K562 (cell line): ENCODE measurements at regions not wholly inside any gene's neighbourhood (a gene's known extent, or its start where the extent isn't known, plus 50 kb on each side); places are given as distances from the start of the nearest gene placed in this dataset.
A peak's percentile ranks its signal among the peaks of the same experiment; 100 is the strongest.

ENCODE experiments used
- ATAC-seq: fragments of 200-7000 bp; cut with Tn5 transposase; 3 replicates; pipeline ENCODE4 v1.9.1; 2020; ENCODE audit warnings: moderate library complexity
- BruUV-seq: library from RNA; stranded (reverse); fragments of 400-500 nt; replicated peaks from 2 replicates; lab custom pipeline; 2021; lab: Mats Ljungman, UMichigan
- CTCF ChIA-PET: fragments of 300-600 bp; formaldehyde crosslinking; extraction: SDS; loops from one replicate; lab custom pipeline; 2021; ENCODE audit warnings: low intra/inter-chr PET ratio; lab: Yijun Ruan, JAX
- POLR2A ChIA-PET: fragments of 300-600, 350-650 bp; sonication (Branson Sonifier 250); formaldehyde crosslinking; extraction: SDS; loops from one replicate; lab custom pipeline; 2021; ENCODE audit warnings: antibody characterized with exemption, inconsistent platforms; lab: Yijun Ruan, JAX
- DNase-seq, 4 experiments: peaks; one replicate each; pipeline versions ENCODE4 v3.0.0 to v3.0.0-alpha.2; 2011 to 2018; ENCODE audit warnings: low spot score in 3 of 4, mixed read lengths in 3 of 4; ENCODE audit errors: extremely low read depth in 1 of 4
- FAIRE-seq: peaks from 2 replicates; lab custom pipeline; 2011; peaks lifted over from hg19 to GRCh38; lab: Jason Lieb, UNC
- H2AFZ ChIP-seq: 2 replicates; pipeline ENCODE4 v1.6.0; 2011; ENCODE audit warnings: low read depth, low read length, control low read depth, inconsistent platforms
- H3K27ac ChIP-seq: fragments of 200-600 bp; 3 replicates; pipeline ENCODE4 v1.8.0; 2011; ENCODE audit warnings: low read depth, mild to moderate bottlenecking, control low read depth, inconsistent platforms, low read length, moderate library complexity, mixed read lengths; ENCODE audit errors: extremely low read depth
- H3K27me3 ChIP-seq, 2 experiments: fragments of 300-600 bp in 1 of 2; 2 replicates in 1 of 2; 3 replicates in 1 of 2; pipeline versions ENCODE4 v1.6.0 to v1.8.0; 2011; ENCODE audit warnings: inconsistent platforms in 2 of 2, low read length in 2 of 2, mild to moderate bottlenecking in 1 of 2, mixed read lengths in 1 of 2, moderate library complexity in 1 of 2; ENCODE audit not compliant: control insufficient read depth in 2 of 2, insufficient read depth in 2 of 2
- H3K36me3 ChIP-seq: fragments of 300-600 bp; 3 replicates; pipeline ENCODE4 v1.8.0; 2011; ENCODE audit warnings: mild to moderate bottlenecking, low read length, inconsistent platforms; ENCODE audit not compliant: control insufficient read depth, insufficient read depth
- H3K4me1 ChIP-seq, 2 experiments: fragments of 200-600 bp in 1 of 2; replicated peaks in 1 of 2; 2 replicates in 1 of 2; 3 replicates in 1 of 2; pipeline versions ENCODE4 v1.5.1 to v1.8.0; 2011; ENCODE audit warnings: inconsistent platforms in 2 of 2, low read length in 2 of 2, mild to moderate bottlenecking in 1 of 2, mixed read lengths in 1 of 2, moderate library complexity in 1 of 2; ENCODE audit not compliant: control insufficient read depth in 2 of 2, insufficient read depth in 2 of 2
- H3K4me2 ChIP-seq: 2 replicates; pipeline ENCODE4 v1.6.1; 2011; ENCODE audit warnings: low read length, control low read depth, inconsistent platforms, mixed read lengths; ENCODE audit not compliant: insufficient read depth
- H3K4me3 ChIP-seq: fragments of 200-600 bp; sonication (generic), shearing (Covaris generic); 2 replicates; pipeline ENCODE4 v1.5.1; 2016; ENCODE audit warnings: control low read depth, inconsistent platforms
- H3K79me2 ChIP-seq: fragments of 200-600 bp; 3 replicates; pipeline ENCODE4 v1.8.0; 2011; ENCODE audit warnings: low read length, inconsistent platforms; ENCODE audit not compliant: control insufficient read depth, insufficient read depth
- H3K9ac ChIP-seq, 2 experiments: 2 replicates each; pipeline versions ENCODE4 v1.6.0 to v1.6.1; 2011; ENCODE audit warnings: low read depth in 2 of 2, low read length in 2 of 2, control low read depth in 1 of 2, inconsistent platforms in 1 of 2, mild to moderate bottlenecking in 1 of 2, mixed read lengths in 1 of 2; ENCODE audit not compliant: insufficient read depth in 1 of 2
- H3K9me1 ChIP-seq: one replicate; pipeline ENCODE4 v1.6.0; 2011; ENCODE audit warnings: inconsistent platforms, mild to moderate bottlenecking, low read length, moderate library complexity; ENCODE audit not compliant: control insufficient read depth, insufficient read depth
- H3K9me3 ChIP-seq: replicated peaks from 2 replicates; pipeline ENCODE4 v1.5.1; 2011; ENCODE audit warnings: low read depth, low read length, inconsistent platforms; ENCODE audit not compliant: control insufficient read depth, insufficient read depth
- H4K20me1 ChIP-seq: replicated peaks from 2 replicates; pipeline ENCODE4 v1.6.1; 2011; ENCODE audit warnings: low read length, inconsistent platforms, mixed read lengths; ENCODE audit not compliant: control insufficient read depth, insufficient read depth
- EP300 ChIP-seq: IDR thresholded peaks from 2 replicates; pipeline ENCODE4 v1.6.1; 2012; ENCODE audit warnings: low read length, improper control_type of control experiment
- HCFC1 ChIP-seq: IDR thresholded peaks from 2 replicates; pipeline ENCODE4 v1.6.1; 2012; ENCODE audit warnings: low read depth, low read length, improper control_type of control experiment
- MTA3 ChIP-seq: fragments of 450-650 bp; formaldehyde crosslinking; IDR thresholded peaks from 2 replicates; pipeline ENCODE4 v1.6.1; 2017; ENCODE audit warnings: mild to moderate bottlenecking, borderline replicate concordance
- NFE2 ChIP-seq: IDR thresholded peaks from 2 replicates; pipeline ENCODE4 v1.6.1; 2014; ENCODE audit warnings: antibody characterized with exemption, low read depth
- POLR2AphosphoS5 ChIP-seq: IDR thresholded peaks from 2 replicates; pipeline ENCODE4 v1.6.1; 2011; ENCODE audit warnings: mild to moderate bottlenecking, low read depth, low read length, moderate library complexity; ENCODE audit not compliant: control insufficient read depth, insufficient read depth
- RBBP5 ChIP-seq: fragments of 200-600 bp; sonication (generic); IDR thresholded peaks from 2 replicates; pipeline ENCODE4 v1.6.1; 2012; ENCODE audit warnings: borderline replicate concordance, mild to moderate bottlenecking, low read length, control low read depth, inconsistent platforms; ENCODE audit not compliant: insufficient read depth, poor library complexity, severe bottlenecking
- RHOXF2B ChIP-seq: fragments of 250-450 bp; sonication (Bioruptor Pico); conservative IDR thresholded peaks from 2 replicates; pipeline ENCODE4 v1.5.1; 2021
- RNF2 ChIP-seq: sonication (generic); IDR thresholded peaks from 2 replicates; pipeline ENCODE4 v1.6.1; 2016
- SMARCA4 ChIP-seq: fragments of 450-650 bp; IDR thresholded peaks from 2 replicates; pipeline ENCODE4 v1.6.1; 2016
- SOX6 ChIP-seq: fragments of 450-650 bp; IDR thresholded peaks from 2 replicates; pipeline ENCODE4 v1.6.1; 2014; ENCODE audit warnings: mild to moderate bottlenecking
- TOE1 ChIP-seq, 2 experiments: fragments of 450-650 bp in 1 of 2; sonication (generic) in 1 of 2; formaldehyde crosslinking in 1 of 2; IDR thresholded peaks; 2 replicates each; pipeline versions ENCODE4 v1.7.1 to v1.8.0; 2016 to 2022; ENCODE audit warnings: borderline replicate concordance in 2 of 2, mild to moderate bottlenecking in 2 of 2, antibody characterized with exemption in 1 of 2, inconsistent platforms in 1 of 2, low read depth in 1 of 2, missing genetic modification reagents in 1 of 2, moderate library complexity in 1 of 2
- ZNF24 ChIP-seq: fragments of 450-650 bp; IDR thresholded peaks from 2 replicates; pipeline ENCODE4 v1.6.1; 2016
- ZNF699 ChIP-seq: fragments of 250-450 bp; sonication (Bioruptor Pico); IDR thresholded peaks from 2 replicates; pipeline ENCODE4 v1.8.0; 2021; ENCODE audit warnings: mild to moderate bottlenecking, moderate library complexity; ENCODE audit not compliant: insufficient replicate concordance
- WGBS: fragments of 100-300 bp; shearing (Covaris generic); methylation state at CpG from one replicate; pipeline ENCODE4 v1.1.6; 2016; ENCODE audit warnings: low coverage, mixed read lengths; ENCODE audit not compliant: insufficient coverage; ENCODE audit errors: missing lambda C conversion rate; 5-methylcytosine and 5-hydroxymethylcytosine counted together
- in situ Hi-C: fragments of 300-500 bp; cut with MboI; formaldehyde crosslinking; loops from 4 replicates; pipeline ENCODE4 v1.15.0; 2018; ENCODE audit warnings: inconsistent platforms, mixed read lengths
- intact Hi-C: fragments of 100-400 bp; cut with micrococcal nuclease; formaldehyde crosslinking; loops from 2 replicates; pipeline ENCODE4 v1.14.2; 2022
- TF ChIP-seq, protein P1 (sequence below): sonication (generic); formaldehyde crosslinking; IDR thresholded peaks from 2 replicates; pipeline ENCODE4 v1.8.1; 2022; ENCODE audit warnings: missing genetic modification reagents
- TF ChIP-seq, protein P2 (sequence below): sonication (generic); formaldehyde crosslinking; IDR thresholded peaks from 2 replicates; pipeline ENCODE4 v1.8.0; 2023; ENCODE audit warnings: mild to moderate bottlenecking, missing genetic modification reagents

DNA sequence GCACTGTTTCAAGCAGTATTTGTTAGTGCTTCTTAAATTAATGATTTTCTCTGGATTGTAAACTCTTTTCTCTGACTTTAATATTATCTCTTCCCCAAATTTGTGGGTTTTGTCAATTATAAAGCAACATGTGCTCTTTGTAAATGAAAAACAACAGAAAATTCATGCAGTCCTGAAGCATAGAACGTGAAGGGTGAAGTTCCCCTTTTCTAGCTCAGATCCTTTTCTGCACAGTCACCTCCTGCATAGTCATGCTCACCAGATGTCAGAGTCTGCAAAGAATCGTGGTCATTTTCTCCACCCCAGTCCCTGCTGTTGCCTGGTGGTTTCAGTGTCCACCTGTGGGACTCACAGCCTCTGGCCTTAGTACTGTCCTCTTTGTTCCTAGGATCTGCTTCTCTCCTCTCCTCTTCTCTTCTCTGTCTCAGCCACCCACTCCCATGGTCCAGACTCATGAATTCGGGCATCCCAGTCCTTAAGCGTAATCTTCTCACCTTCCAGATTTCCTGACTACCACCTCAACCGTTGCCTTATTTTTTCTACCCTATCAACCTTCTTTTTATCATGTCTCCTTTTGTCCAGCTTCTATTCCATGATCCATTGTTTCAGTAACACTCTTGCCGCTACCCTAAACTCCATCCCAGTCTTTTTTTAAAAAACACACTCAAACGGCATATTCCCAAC is 229.1 kb downstream of the RTP5 start:
- H3K4me1 ChIP-seq, result peaks cover 5 to 27% of the 10 kb centered on the region in 2 experiments
- H2AFZ ChIP-seq, result peak overlapping the region; percentile 72
- H3K9ac ChIP-seq, result peak overlapping the region in 1 of 2 experiments; percentile 76; a peak in 2 of 4 replicates
- peaks cover 8% of the 10 kb centered on the region; the same call in 2 of the 3 replicates for H3K36me3 ChIP-seq
- in situ Hi-C loops, result no loop called here
- H4K20me1 ChIP-seq, result no peaks in the 10 kb centered on the region
- no TSS peak for BruUV-seq
- POLR2A ChIA-PET, result interaction anchor here (1.6 to 2.0 kb wide), 2 partner anchors 9 to 43 kb away, joined by 4 to 6 read pairs; no protein-coding TSS in a partner anchor
- H3K4me2 ChIP-seq, result peak overlapping the region; percentile 67
- no peaks in the 10 kb centered on the region for H3K27me3 ChIP-seq
- H3K4me3 ChIP-seq, result no peak overlapping the region
- ATAC-seq, result peak; percentile 98
- intact Hi-C loops, result no loop called here
- peak; percentile 16 to 85 (median 48) for DNase-seq
- CTCF ChIA-PET, result no interaction called here
- 32% methylated on average over 7 of the region's 7 CpGs for WGBS
- H3K9me1 ChIP-seq, result no peaks in the 10 kb centered on the region
- H3K27ac ChIP-seq, result peak overlapping the region; percentile 79
- H3K9me3 ChIP-seq, result no peaks in the 10 kb centered on the region
- FAIRE-seq, result peak; percentile 97
- peaks cover 9% of the 10 kb centered on the region; the same call in 2 of the 3 replicates for H3K79me2 ChIP-seq
- no peak for TF ChIP-seq MTA3
- TF ChIP-seq, protein P1, sequence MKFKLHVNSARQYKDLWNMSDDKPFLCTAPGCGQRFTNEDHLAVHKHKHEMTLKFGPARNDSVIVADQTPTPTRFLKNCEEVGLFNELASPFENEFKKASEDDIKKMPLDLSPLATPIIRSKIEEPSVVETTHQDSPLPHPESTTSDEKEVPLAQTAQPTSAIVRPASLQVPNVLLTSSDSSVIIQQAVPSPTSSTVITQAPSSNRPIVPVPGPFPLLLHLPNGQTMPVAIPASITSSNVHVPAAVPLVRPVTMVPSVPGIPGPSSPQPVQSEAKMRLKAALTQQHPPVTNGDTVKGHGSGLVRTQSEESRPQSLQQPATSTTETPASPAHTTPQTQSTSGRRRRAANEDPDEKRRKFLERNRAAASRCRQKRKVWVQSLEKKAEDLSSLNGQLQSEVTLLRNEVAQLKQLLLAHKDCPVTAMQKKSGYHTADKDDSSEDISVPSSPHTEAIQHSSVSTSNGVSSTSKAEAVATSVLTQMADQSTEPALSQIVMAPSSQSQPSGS (CRISPR knock-in tag), result no peak
- peak; percentile 44; the same call in 1 of the 2 replicates for TF ChIP-seq SOX6
- peak; percentile 35; the same call in 1 of the 2 replicates for TF ChIP-seq RNF2
- TF ChIP-seq, protein P2, sequence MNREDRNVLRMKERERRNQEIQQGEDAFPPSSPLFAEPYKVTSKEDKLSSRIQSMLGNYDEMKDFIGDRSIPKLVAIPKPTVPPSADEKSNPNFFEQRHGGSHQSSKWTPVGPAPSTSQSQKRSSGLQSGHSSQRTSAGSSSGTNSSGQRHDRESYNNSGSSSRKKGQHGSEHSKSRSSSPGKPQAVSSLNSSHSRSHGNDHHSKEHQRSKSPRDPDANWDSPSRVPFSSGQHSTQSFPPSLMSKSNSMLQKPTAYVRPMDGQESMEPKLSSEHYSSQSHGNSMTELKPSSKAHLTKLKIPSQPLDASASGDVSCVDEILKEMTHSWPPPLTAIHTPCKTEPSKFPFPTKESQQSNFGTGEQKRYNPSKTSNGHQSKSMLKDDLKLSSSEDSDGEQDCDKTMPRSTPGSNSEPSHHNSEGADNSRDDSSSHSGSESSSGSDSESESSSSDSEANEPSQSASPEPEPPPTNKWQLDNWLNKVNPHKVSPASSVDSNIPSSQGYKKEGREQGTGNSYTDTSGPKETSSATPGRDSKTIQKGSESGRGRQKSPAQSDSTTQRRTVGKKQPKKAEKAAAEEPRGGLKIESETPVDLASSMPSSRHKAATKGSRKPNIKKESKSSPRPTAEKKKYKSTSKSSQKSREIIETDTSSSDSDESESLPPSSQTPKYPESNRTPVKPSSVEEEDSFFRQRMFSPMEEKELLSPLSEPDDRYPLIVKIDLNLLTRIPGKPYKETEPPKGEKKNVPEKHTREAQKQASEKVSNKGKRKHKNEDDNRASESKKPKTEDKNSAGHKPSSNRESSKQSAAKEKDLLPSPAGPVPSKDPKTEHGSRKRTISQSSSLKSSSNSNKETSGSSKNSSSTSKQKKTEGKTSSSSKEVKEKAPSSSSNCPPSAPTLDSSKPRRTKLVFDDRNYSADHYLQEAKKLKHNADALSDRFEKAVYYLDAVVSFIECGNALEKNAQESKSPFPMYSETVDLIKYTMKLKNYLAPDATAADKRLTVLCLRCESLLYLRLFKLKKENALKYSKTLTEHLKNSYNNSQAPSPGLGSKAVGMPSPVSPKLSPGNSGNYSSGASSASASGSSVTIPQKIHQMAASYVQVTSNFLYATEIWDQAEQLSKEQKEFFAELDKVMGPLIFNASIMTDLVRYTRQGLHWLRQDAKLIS (CRISPR knock-in tag), result no peak
- no peak for TF ChIP-seq RHOXF2B (CRISPR knock-in tag)
- peak; percentile 99 for TF ChIP-seq NFE2
- TF ChIP-seq RBBP5, result no peak
- TF ChIP-seq EP300, result peak; percentile 47
- TF ChIP-seq TOE1 (IDR thresholded peaks at IDR 0.05; ENCODE audit: borderline replicate concordance), result peak; percentile 32; the same call in 1 of the 2 replicates
- no peak for TF ChIP-seq TOE1 (CRISPR knock-in tag; IDR thresholded peaks at IDR 0.05; ENCODE audit: borderline replicate concordance, low read depth)
- TF ChIP-seq HCFC1, result no peak
- TF ChIP-seq ZNF24, result 0 out of 2 replicates have a peak, but pooled peaks have one; percentile 12
- peak; percentile 83 for TF ChIP-seq SMARCA4
- no peak for TF ChIP-seq ZNF699 (CRISPR knock-in tag)
- TF ChIP-seq POLR2AphosphoS5, result no peak
